ENCODE measurements at regions not wholly inside any gene's neighbourhood (a gene's known extent, or its start where the extent isn't known, plus 50 kb on each side); places are given as distances from the start of the nearest gene placed in this dataset.

DNA sequence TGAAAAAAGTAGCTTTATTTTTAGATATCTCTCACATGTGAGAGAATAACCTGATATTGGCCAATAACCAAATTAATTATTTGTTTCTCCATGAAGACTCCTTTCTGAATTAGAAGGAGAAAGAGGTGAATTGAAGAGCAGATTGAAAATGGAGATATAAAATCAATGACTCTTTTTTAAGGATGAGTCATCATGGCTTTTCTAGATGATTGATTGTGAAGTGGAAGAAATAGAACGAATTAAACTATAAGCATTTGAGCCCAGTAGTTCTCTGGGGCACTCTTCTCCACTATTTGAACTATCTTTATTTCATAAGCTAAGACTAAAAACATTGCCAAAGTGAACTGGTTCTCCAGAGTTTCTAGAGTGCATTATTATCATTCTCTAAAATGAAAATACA is 137.2 kb upstream of the EDNRA start:
- no peaks in the 10 kb centered on the region for H3K27me3 ChIP-seq (replicated peaks in 1 of 4; ENCODE audit: control insufficient read depth in 3 of 4, extremely low read depth in 1 of 4, insufficient read depth in 3 of 4, low read length in 3 of 4)
- ChIA-PET POLR2A (ENCODE audit: partially characterized antibody) (interaction anchor here (0.7 kb wide), 1 partner anchor 246 kb away, joined by 3 read pairs; no protein-coding TSS in a partner anchor), CTCF (ENCODE audit: partially characterized antibody) (no interaction called here)
- H3K23me2 ChIP-seq (ENCODE audit: low read depth, low read length): no peaks in the 10 kb centered on the region
- H4K5ac ChIP-seq (ENCODE audit: insufficient read length, low read depth, low read length): no peak overlapping the region
- no peak overlapping the region for H3K27ac ChIP-seq (ENCODE audit: low read depth, low read length)
- H3K36me3 ChIP-seq (ENCODE audit: control insufficient read depth in 2 of 4, insufficient read depth in 4 of 4, low read length in 3 of 4): no peaks in the 10 kb centered on the region
- H3K9me3 ChIP-seq (ENCODE audit: insufficient read depth in 2 of 2, low read depth in 1 of 2, low read length in 1 of 2): no peaks in the 10 kb centered on the region
- DNase-seq (ENCODE audit: low read depth in 1 of 2, low spot score in 2 of 2) (no peak), FAIRE-seq (no peak)
- H2AFZ ChIP-seq (ENCODE audit: low read length): no peak overlapping the region
- no peaks in the 10 kb centered on the region for H3K79me2 ChIP-seq (ENCODE audit: control insufficient read depth in 1 of 2, insufficient read depth in 2 of 2, low read length in 2 of 2)
- H2BK12ac ChIP-seq (ENCODE audit: low read depth, low read length): no peak overlapping the region
- H4K91ac ChIP-seq (replicated peaks; ENCODE audit: insufficient read length, low read length): no peak overlapping the region
- H3K4me2 ChIP-seq (ENCODE audit: insufficient read depth in 1 of 2, low read depth in 2 of 2, low read length in 2 of 2): no peak overlapping the region
- no peak overlapping the region for H3K14ac ChIP-seq (ENCODE audit: insufficient read length)
- no peak overlapping the region for H2BK15ac ChIP-seq (ENCODE audit: low read length)
- no peak overlapping the region for H4K8ac ChIP-seq (ENCODE audit: extremely low read depth, insufficient read depth, low read length)
- no peak overlapping the region for H2AK5ac ChIP-seq (ENCODE audit: low read depth, low read length)
- no peak overlapping the region for H2BK120ac ChIP-seq (replicated peaks; ENCODE audit: low read depth, low read length)
- no peak overlapping the region for H3K18ac ChIP-seq (ENCODE audit: extremely low read depth, low read length)
- H3K4me1 ChIP-seq (replicated peaks in 1 of 4; ENCODE audit: control insufficient read depth in 3 of 4, insufficient read depth in 4 of 4, low read length in 3 of 4): no peaks in the 10 kb centered on the region
- no peaks in the 10 kb centered on the region for H3K79me1 ChIP-seq (ENCODE audit: low read depth, low read length)
- 85% methylated on average over 1 of the region's 1 CpG; no CpG with 5 or more reads in 1 of the 2 experiments for WGBS, 2 experiments (ENCODE audit: extremely low coverage in 1 of 2, insufficient coverage in 1 of 2, insufficient read length in 1 of 2, insufficient replicate concordance in 2 of 2, low coverage in 1 of 2, low lambda C conversion rate in 2 of 2, missing lambda C conversion rate in 1 of 2)
- no peak overlapping the region for H3K9ac ChIP-seq (replicated peaks in 1 of 4; ENCODE audit: extremely low read depth in 1 of 4, low read depth in 3 of 4, low read length in 3 of 4)
- H2BK20ac ChIP-seq (ENCODE audit: low read length): no peak overlapping the region
- no peak overlapping the region for H3K4me3 ChIP-seq (ENCODE audit: extremely low read depth in 1 of 4, insufficient read depth in 2 of 4, low read depth in 3 of 4, low read length in 4 of 4)
- H3K56ac ChIP-seq (replicated peaks; ENCODE audit: insufficient read length, low read depth, low read length): no peak overlapping the region
- no peak overlapping the region for H3K4ac ChIP-seq (replicated peaks; ENCODE audit: insufficient read length, low read depth, low read length)
- H3K23ac ChIP-seq (ENCODE audit: insufficient read length): no peak overlapping the region
- no peak overlapping the region for H2BK5ac ChIP-seq (ENCODE audit: low read depth, low read length)
- H4K20me1 ChIP-seq (replicated peaks in 1 of 2; ENCODE audit: control insufficient read depth in 1 of 2, insufficient read depth in 2 of 2, low read length in 2 of 2): no peaks in the 10 kb centered on the region
- TF ChIP-seq E2F6 (IDR thresholded peaks at IDR 0.05): no peak
- TF ChIP-seq KDM4A (IDR thresholded peaks at IDR 0.05; ENCODE audit: low read depth, low read length, severe bottlenecking): no peak
- TF ChIP-seq POLR2AphosphoS5 (IDR thresholded peaks at IDR 0.05; ENCODE audit: low read depth, low read length): no peak
- TF ChIP-seq KDM5A (IDR thresholded peaks at IDR 0.05; ENCODE audit: low read length): no peak
- TF ChIP-seq SP2 (IDR thresholded peaks at IDR 0.05; ENCODE audit: low read length): no peak
- no peak for TF ChIP-seq HDAC2 (IDR thresholded peaks at IDR 0.05; ENCODE audit: borderline replicate concordance in 1 of 2, low read depth in 2 of 2, low read length in 2 of 2)
- no peak for TF ChIP-seq ZNF274 (IDR thresholded peaks at IDR 0.05; ENCODE audit: borderline replicate concordance, extremely low read depth, low read length)
- TF ChIP-seq JUND (IDR thresholded peaks at IDR 0.05; ENCODE audit: low read length): no peak
- TF ChIP-seq RFX5 (IDR thresholded peaks at IDR 0.05; ENCODE audit: borderline replicate concordance, low read depth, low read length): no peak
- TF ChIP-seq, protein P1, sequence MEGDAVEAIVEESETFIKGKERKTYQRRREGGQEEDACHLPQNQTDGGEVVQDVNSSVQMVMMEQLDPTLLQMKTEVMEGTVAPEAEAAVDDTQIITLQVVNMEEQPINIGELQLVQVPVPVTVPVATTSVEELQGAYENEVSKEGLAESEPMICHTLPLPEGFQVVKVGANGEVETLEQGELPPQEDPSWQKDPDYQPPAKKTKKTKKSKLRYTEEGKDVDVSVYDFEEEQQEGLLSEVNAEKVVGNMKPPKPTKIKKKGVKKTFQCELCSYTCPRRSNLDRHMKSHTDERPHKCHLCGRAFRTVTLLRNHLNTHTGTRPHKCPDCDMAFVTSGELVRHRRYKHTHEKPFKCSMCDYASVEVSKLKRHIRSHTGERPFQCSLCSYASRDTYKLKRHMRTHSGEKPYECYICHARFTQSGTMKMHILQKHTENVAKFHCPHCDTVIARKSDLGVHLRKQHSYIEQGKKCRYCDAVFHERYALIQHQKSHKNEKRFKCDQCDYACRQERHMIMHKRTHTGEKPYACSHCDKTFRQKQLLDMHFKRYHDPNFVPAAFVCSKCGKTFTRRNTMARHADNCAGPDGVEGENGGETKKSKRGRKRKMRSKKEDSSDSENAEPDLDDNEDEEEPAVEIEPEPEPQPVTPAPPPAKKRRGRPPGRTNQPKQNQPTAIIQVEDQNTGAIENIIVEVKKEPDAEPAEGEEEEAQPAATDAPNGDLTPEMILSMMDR (IDR thresholded peaks at IDR 0.05; ENCODE audit: control extremely low read depth in 1 of 3, insufficient read depth in 1 of 3, low read depth in 1 of 3, low read length in 3 of 3): no peak
- no peak for TF ChIP-seq BCL11A (IDR thresholded peaks at IDR 0.05; ENCODE audit: low read depth in 2 of 2, low read length in 2 of 2)
- no peak for TF ChIP-seq JUN (IDR thresholded peaks at IDR 0.05; ENCODE audit: low read depth, low read length)
